HG02678 (cell line): ENCODE measurements at regions not wholly inside any gene's neighbourhood (a gene's known extent, or its start where the extent isn't known, plus 50 kb on each side); places are given as distances from the start of the nearest gene placed in this dataset.

ENCODE experiments used
- ATAC-seq: cut with Tn5 transposase; IDR thresholded peaks from one replicate; pipeline ENCODE4 v1.9.1; 2021; ENCODE audit warnings: mild to moderate bottlenecking, moderate library complexity; ENCODE audit not compliant: unreplicated experiment

GRCh38 chr10:33524041-33524440, 189.6 kb upstream of the NRP1 start:
- ATAC-seq, result no peak

- no peak for ATAC-seq
Observed at GRCh38 chr10:33523236-33523792, 188.8 kb upstream of the NRP1 start.

- ATAC-seq, result no peak
Observed at GRCh38 chr10:33521904-33522303, 187.4 kb upstream of the NRP1 start.

- ATAC-seq, result no peak
Observed at GRCh38 chr10:33521062-33521461, 186.6 kb upstream of the NRP1 start.

- no peak for ATAC-seq
Observed at GRCh38 chr10:33520223-33520622, 185.8 kb upstream of the NRP1 start.

GRCh38 chr10:33519130-33519860, 184.8 kb upstream of the NRP1 start:
- ATAC-seq, result no peak

- ATAC-seq, result no peak
Observed at GRCh38 chr10:33510206-33510605, 175.7 kb upstream of the NRP1 start.

GRCh38 chr10:33509231-33509831, 174.9 kb upstream of the NRP1 start:
- peak; percentile 72 for ATAC-seq

- ATAC-seq, result no peak
Observed at GRCh38 chr10:33507662-33508425, 173.4 kb upstream of the NRP1 start.

GRCh38 chr10:33506838-33507661, 172.6 kb upstream of the NRP1 start:
- peak; percentile 80 for ATAC-seq

- no peak for ATAC-seq
Observed at GRCh38 chr10:33506391-33506790, 171.9 kb upstream of the NRP1 start.

GRCh38 chr10:33501161-33501560, 166.7 kb upstream of the NRP1 start:
- ATAC-seq, result no peak

- ATAC-seq, result no peak
Observed at GRCh38 chr10:33498391-33498891, 164.0 kb upstream of the NRP1 start.

GRCh38 chr10:33497338-33497737, 162.9 kb upstream of the NRP1 start:
- ATAC-seq, result no peak

GRCh38 chr10:33496096-33496495, 161.6 kb upstream of the NRP1 start:
- no peak for ATAC-seq

GRCh38 chr10:33494694-33495265, 160.3 kb upstream of the NRP1 start:
- ATAC-seq, result no peak

- ATAC-seq, result no peak
Observed at GRCh38 chr10:33493978-33494377, 159.5 kb upstream of the NRP1 start.

- no peak for ATAC-seq
Observed at GRCh38 chr10:33493497-33493896, 159.0 kb upstream of the NRP1 start.

- no peak for ATAC-seq
Observed at GRCh38 chr10:33492701-33493345, 158.4 kb upstream of the NRP1 start.
